ENCODE measurements at regions not wholly inside any gene's neighbourhood (a gene's known extent, or its start where the extent isn't known, plus 50 kb on each side); places are given as distances from the start of the nearest gene placed in this dataset.

DNA sequence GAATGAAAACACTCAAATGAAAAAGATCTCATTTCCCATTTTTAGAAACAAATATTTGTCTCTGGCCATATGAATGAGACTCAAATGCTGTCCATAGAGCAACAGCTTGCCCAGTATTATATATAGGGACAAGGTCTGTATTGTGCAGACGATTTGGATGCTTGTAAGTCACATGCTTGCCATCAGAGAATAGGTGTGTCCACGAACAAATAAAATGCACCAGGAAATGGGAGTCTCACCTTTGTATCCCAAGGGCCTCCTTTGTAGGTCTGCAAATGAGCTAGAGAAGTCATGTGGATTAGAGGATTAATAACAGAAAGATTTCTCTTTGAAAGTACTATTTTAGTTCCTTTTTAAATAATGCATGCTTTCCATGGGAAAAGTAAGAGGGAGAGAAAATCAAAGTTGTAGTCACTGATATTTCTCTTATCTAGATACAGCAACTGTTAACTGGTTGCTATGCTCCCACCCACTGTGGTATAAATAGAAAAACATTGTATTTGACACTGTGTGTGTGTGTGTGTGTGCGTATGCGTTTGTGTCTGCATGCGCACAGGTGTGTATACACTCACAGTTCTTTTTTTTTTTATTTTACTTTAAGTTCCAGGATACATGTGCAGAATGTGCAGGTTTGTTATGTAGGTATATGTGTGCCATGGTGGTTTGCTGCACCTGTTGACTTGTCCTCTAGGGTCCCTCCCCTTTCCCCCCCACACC lies 383.4 kb upstream of the ARRDC4 start:
- DNase-seq (ENCODE audit: extremely low read depth in 1 of 4, low spot score in 3 of 4) (no peak), FAIRE-seq (no peak), ATAC-seq (no peak)
- 21% methylated on average over 5 of the region's 5 CpGs for WGBS (ENCODE audit: insufficient coverage, low coverage, missing lambda C conversion rate)
- H3K4me1 ChIP-seq (replicated peaks in 1 of 2; ENCODE audit: control insufficient read depth in 2 of 2, insufficient read depth in 2 of 2, low read length in 2 of 2): no peaks in the 10 kb centered on the region
- H2AFZ ChIP-seq (ENCODE audit: low read depth, low read length): no peak overlapping the region
- no TSS peak for BruUV-seq (replicated peaks)
- no peaks in the 10 kb centered on the region for H3K36me3 ChIP-seq (ENCODE audit: control insufficient read depth, insufficient read depth, low read length)
- H3K9me1 ChIP-seq (ENCODE audit: control insufficient read depth, insufficient read depth, low read length): no peaks in the 10 kb centered on the region
- CTCF ChIA-PET (ENCODE audit: low intra/inter-chr PET ratio): no interaction called here
- in situ Hi-C loops (cut with MboI) (no loop called here), intact Hi-C loops (cut with micrococcal nuclease) (no loop called here)
- H3K27ac ChIP-seq (ENCODE audit: extremely low read depth, low read depth, low read length): no peak overlapping the region
- H3K9ac ChIP-seq (ENCODE audit: insufficient read depth in 1 of 2, low read depth in 2 of 2, low read length in 2 of 2): no peak overlapping the region
- POLR2A ChIA-PET: no interaction called here
- TF ChIP-seq MCM3 (IDR thresholded peaks at IDR 0.05) (no peak), ZNF707 (CRISPR knock-in tag; conservative IDR thresholded peaks at IDR 0.05) (no peak), TAF15 (IDR thresholded peaks at IDR 0.05; ENCODE audit: low read depth, low read length) (no peak)
- TF ChIP-seq, protein P1, sequence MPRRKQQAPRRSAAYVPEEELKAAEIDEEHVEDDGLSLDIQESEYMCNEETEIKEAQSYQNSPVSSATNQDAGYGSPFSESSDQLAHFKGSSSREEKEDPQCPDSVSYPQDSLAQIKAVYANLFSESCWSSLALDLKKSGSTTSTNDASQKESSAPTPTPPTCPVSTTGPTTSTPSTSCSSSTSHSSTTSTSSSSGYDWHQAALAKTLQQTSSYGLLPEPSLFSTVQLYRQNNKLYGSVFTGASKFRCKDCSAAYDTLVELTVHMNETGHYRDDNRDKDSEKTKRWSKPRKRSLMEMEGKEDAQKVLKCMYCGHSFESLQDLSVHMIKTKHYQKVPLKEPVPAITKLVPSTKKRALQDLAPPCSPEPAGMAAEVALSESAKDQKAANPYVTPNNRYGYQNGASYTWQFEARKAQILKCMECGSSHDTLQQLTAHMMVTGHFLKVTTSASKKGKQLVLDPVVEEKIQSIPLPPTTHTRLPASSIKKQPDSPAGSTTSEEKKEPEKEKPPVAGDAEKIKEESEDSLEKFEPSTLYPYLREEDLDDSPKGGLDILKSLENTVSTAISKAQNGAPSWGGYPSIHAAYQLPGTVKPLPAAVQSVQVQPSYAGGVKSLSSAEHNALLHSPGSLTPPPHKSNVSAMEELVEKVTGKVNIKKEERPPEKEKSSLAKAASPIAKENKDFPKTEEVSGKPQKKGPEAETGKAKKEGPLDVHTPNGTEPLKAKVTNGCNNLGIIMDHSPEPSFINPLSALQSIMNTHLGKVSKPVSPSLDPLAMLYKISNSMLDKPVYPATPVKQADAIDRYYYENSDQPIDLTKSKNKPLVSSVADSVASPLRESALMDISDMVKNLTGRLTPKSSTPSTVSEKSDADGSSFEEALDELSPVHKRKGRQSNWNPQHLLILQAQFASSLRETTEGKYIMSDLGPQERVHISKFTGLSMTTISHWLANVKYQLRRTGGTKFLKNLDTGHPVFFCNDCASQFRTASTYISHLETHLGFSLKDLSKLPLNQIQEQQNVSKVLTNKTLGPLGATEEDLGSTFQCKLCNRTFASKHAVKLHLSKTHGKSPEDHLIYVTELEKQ (CRISPR knock-in tag; IDR thresholded peaks at IDR 0.05): no peak
- TF ChIP-seq, protein P2, sequence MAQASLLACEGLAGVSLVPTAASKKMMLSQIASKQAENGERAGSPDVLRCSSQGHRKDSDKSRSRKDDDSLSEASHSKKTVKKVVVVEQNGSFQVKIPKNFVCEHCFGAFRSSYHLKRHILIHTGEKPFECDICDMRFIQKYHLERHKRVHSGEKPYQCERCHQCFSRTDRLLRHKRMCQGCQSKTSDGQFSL (CRISPR knock-in tag; IDR thresholded peaks at IDR 0.05): no peak
- TF ChIP-seq, protein P2 (tag; IDR thresholded peaks at IDR 0.05): no peak
- no peak overlapping the region for H3K4me3 ChIP-seq
- H3K4me2 ChIP-seq (ENCODE audit: insufficient read depth, low read length): no peak overlapping the region
- no peaks in the 10 kb centered on the region for H4K20me1 ChIP-seq (replicated peaks; ENCODE audit: control insufficient read depth, insufficient read depth, low read length)
- H3K9me3 ChIP-seq (replicated peaks; ENCODE audit: control insufficient read depth, insufficient read depth, low read depth, low read length): no peaks in the 10 kb centered on the region
- H3K79me2 ChIP-seq (ENCODE audit: control insufficient read depth, insufficient read depth, low read length): no peaks in the 10 kb centered on the region
- no peaks in the 10 kb centered on the region for H3K27me3 ChIP-seq (ENCODE audit: control insufficient read depth in 2 of 2, insufficient read depth in 2 of 2, low read length in 2 of 2)

All from K562 (cell line).